Calu3 (cell line): ENCODE measurements at regions not wholly inside any gene's neighbourhood (a gene's known extent, or its start where the extent isn't known, plus 50 kb on each side); places are given as distances from the start of the nearest gene placed in this dataset.

ENCODE experiments used
- BruUV-seq: library from RNA; stranded (reverse); fragments of 400-500 nt; replicated peaks from 2 replicates; lab custom pipeline; 2021; lab: Mats Ljungman, UMichigan
- CTCF ChIA-PET: fragments of 300-600 bp; sonication (Branson Sonifier 250); formaldehyde crosslinking; loops from one replicate; lab custom pipeline; 2022; ENCODE audit warnings: antibody characterized with exemption; lab: Charles Lee
- DNase-seq: peaks from one replicate; pipeline ENCODE4 v3.0.0; 2022
- H3K27ac Mint-ChIP-seq: one replicate; pipeline ENCODE4 v1.8.0; 2022; ENCODE audit warnings: mixed read lengths; ENCODE audit not compliant: unreplicated experiment
- H3K27me3 Mint-ChIP-seq: one replicate; pipeline ENCODE4 v1.8.0; 2022; ENCODE audit warnings: mixed read lengths; ENCODE audit not compliant: unreplicated experiment
- H3K36me3 Mint-ChIP-seq: one replicate; pipeline ENCODE4 v1.8.0; 2022; ENCODE audit warnings: mild to moderate bottlenecking, moderate library complexity, mixed read lengths; ENCODE audit not compliant: insufficient read depth, unreplicated experiment
- H3K4me1 Mint-ChIP-seq: one replicate; pipeline ENCODE4 v1.8.0; 2022; ENCODE audit warnings: mild to moderate bottlenecking, low read depth, mixed read lengths; ENCODE audit not compliant: unreplicated experiment
- H3K4me3 Mint-ChIP-seq: one replicate; pipeline ENCODE4 v1.8.0; 2022; ENCODE audit warnings: mild to moderate bottlenecking, low read depth, moderate library complexity, mixed read lengths; ENCODE audit not compliant: unreplicated experiment
- H3K9me3 Mint-ChIP-seq: one replicate; pipeline ENCODE4 v1.8.0; 2022; ENCODE audit warnings: low read depth, mixed read lengths; ENCODE audit not compliant: unreplicated experiment
- CTCF ChIP-seq: fragments of 200-600 bp; IDR thresholded peaks from one replicate; pipeline ENCODE4 v1.8.0; 2022; ENCODE audit warnings: antibody characterized with exemption; ENCODE audit not compliant: unreplicated experiment
- intact Hi-C: fragments of 100-400 bp; cut with micrococcal nuclease; formaldehyde crosslinking; loops from one replicate; pipeline ENCODE4 v1.10.0; 2022; ENCODE audit not compliant: unreplicated experiment

GRCh38 chr3:168989396-168989795 is 674.1 kb downstream of the MECOM start:
- CTCF ChIA-PET, result no interaction called here

GRCh38 chr3:168988853-168989252 is 674.7 kb downstream of the MECOM start:
- no TSS peak for BruUV-seq
- CTCF ChIA-PET, result no interaction called here
- Mint-ChIP-seq H3K36me3 (no peaks in the 10 kb centered on the region), H3K27ac (no peak overlapping the region), H3K27me3 (no peaks in the 10 kb centered on the region), H3K4me3 (no peak overlapping the region), H3K4me1 (peaks cover 8% of the 10 kb centered on the region), H3K9me3 (peaks cover 2% of the 10 kb centered on the region)
- TF ChIP-seq CTCF, result no peak
- no peak for DNase-seq
- intact Hi-C loops, result no loop called here

More at GRCh38 chr3:168989396-168989795, 674.1 kb downstream of the MECOM start:
- Mint-ChIP-seq H3K9me3 (peaks cover 2% of the 10 kb centered on the region), H3K4me1 (peaks cover 8% of the 10 kb centered on the region), H3K27ac (no peak overlapping the region), H3K36me3 (no peaks in the 10 kb centered on the region), H3K27me3 (no peaks in the 10 kb centered on the region), H3K4me3 (no peak overlapping the region)
- TF ChIP-seq CTCF, result no peak
- DNase-seq, result no peak
- intact Hi-C loops, result no loop called here
- no TSS peak for BruUV-seq

GRCh38 chr3:168984872-168985271 is 678.6 kb downstream of the MECOM start:
- Mint-ChIP-seq H3K9me3 (peaks cover 2% of the 10 kb centered on the region), H3K4me3 (no peak overlapping the region), H3K4me1 (no peaks in the 10 kb centered on the region), H3K27me3 (no peaks in the 10 kb centered on the region), H3K27ac (no peak overlapping the region), H3K36me3 (no peaks in the 10 kb centered on the region)
- no peak for TF ChIP-seq CTCF
- intact Hi-C loops, result no loop called here
- BruUV-seq, result no TSS peak
- DNase-seq, result no peak
- CTCF ChIA-PET, result no interaction called here

GRCh38 chr3:168983046-168983445 is 680.5 kb downstream of the MECOM start:
- no peak overlapping the region for H3K4me3 Mint-ChIP-seq
- H3K27me3 Mint-ChIP-seq, result no peaks in the 10 kb centered on the region
- intact Hi-C loops, result no loop called here
- no peaks in the 10 kb centered on the region for H3K4me1 Mint-ChIP-seq
- CTCF ChIA-PET, result no interaction called here
- TF ChIP-seq CTCF, result no peak
- no peak for DNase-seq
- peaks cover 2% of the 10 kb centered on the region for H3K9me3 Mint-ChIP-seq
- no peaks in the 10 kb centered on the region for H3K36me3 Mint-ChIP-seq
- no peak overlapping the region for H3K27ac Mint-ChIP-seq
- no TSS peak for BruUV-seq

- Mint-ChIP-seq H3K9me3 (peaks cover 2% of the 10 kb centered on the region), H3K27me3 (no peaks in the 10 kb centered on the region), H3K4me3 (no peak overlapping the region), H3K36me3 (no peaks in the 10 kb centered on the region), H3K4me1 (no peaks in the 10 kb centered on the region), H3K27ac (no peak overlapping the region)
- CTCF ChIA-PET, result no interaction called here
- DNase-seq, result no peak
- no TSS peak for BruUV-seq
- intact Hi-C loops, result no loop called here
- TF ChIP-seq CTCF, result no peak
Measured at GRCh38 chr3:168981396-168981795, 682.1 kb downstream of the MECOM start.
